BJ (cell line): ENCODE measurements at regions not wholly inside any gene's neighbourhood (a gene's known extent, or its start where the extent isn't known, plus 50 kb on each side); places are given as distances from the start of the nearest gene placed in this dataset.

Source experiments
- CTCF ChIA-PET: fragments of 350-600 bp; formaldehyde crosslinking; extraction: SDS; loops from one replicate; lab custom pipeline; 2021; ENCODE audit warnings: antibody characterized with exemption, inconsistent platforms; lab: Yijun Ruan, JAX
- POLR2A ChIA-PET: fragments of 300-600 bp; sonication (Branson Sonifier 250); formaldehyde crosslinking; extraction: SDS; loops from one replicate; lab custom pipeline; 2021; ENCODE audit warnings: antibody characterized with exemption; lab: Charles Lee
- DNase-seq: peaks from one replicate; pipeline ENCODE4 v3.0.0-alpha.2; 2011; ENCODE audit warnings: low read depth
- H3K27me3 ChIP-seq: 2 replicates; pipeline ENCODE4 v1.6.0; 2011; ENCODE audit warnings: low read length; ENCODE audit not compliant: control insufficient read depth, insufficient read depth
- H3K36me3 ChIP-seq: 2 replicates; pipeline ENCODE4 v1.5.1; 2011; ENCODE audit warnings: low read length; ENCODE audit not compliant: control insufficient read depth, insufficient read depth
- H3K4me3 ChIP-seq: 2 replicates; pipeline ENCODE4 v1.5.1; 2011; ENCODE audit warnings: low read depth, mild to moderate bottlenecking, control low read depth, low read length
- TF ChIP-seq, protein P1 (sequence below): IDR thresholded peaks from 2 replicates; pipeline ENCODE4 v1.5.1; 2011; ENCODE audit warnings: low read depth, mild to moderate bottlenecking, control low read depth, inconsistent platforms, low read length, moderate library complexity; ENCODE audit not compliant: insufficient read depth

DNA sequence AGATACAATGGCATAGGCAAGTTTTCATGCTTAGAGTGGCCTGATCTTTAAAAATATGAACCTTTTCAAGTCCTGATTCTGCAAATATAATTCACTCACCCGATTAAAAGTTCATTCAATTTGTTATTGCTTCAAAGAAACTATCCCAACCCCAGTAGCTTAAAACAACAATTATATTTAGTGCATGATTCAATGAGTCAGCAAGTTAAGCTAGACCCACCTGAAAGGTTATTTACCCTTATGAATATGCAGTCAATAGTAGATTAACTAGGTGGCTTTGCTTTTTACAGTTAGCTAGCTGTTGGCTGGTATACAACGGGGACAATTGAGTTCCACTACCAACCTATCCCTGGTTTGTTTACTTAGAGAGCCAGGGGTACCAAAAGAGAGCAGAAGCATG is 95.6 kb upstream of the ANKEF1 start:
- DNase-seq: no peak
- Histone ChIP-seq H3K36me3 (no peaks in the 10 kb centered on the region), H3K27me3 (no peaks in the 10 kb centered on the region), H3K4me3 (no peak overlapping the region)
- TF ChIP-seq, protein P1, sequence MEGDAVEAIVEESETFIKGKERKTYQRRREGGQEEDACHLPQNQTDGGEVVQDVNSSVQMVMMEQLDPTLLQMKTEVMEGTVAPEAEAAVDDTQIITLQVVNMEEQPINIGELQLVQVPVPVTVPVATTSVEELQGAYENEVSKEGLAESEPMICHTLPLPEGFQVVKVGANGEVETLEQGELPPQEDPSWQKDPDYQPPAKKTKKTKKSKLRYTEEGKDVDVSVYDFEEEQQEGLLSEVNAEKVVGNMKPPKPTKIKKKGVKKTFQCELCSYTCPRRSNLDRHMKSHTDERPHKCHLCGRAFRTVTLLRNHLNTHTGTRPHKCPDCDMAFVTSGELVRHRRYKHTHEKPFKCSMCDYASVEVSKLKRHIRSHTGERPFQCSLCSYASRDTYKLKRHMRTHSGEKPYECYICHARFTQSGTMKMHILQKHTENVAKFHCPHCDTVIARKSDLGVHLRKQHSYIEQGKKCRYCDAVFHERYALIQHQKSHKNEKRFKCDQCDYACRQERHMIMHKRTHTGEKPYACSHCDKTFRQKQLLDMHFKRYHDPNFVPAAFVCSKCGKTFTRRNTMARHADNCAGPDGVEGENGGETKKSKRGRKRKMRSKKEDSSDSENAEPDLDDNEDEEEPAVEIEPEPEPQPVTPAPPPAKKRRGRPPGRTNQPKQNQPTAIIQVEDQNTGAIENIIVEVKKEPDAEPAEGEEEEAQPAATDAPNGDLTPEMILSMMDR: no peak
- CTCF ChIA-PET: no interaction called here
- POLR2A ChIA-PET: no interaction called here

GRCh38 chr20:9935285-9935684 is 96.4 kb upstream of the PAK5 start:
- no peaks in the 10 kb centered on the region for H3K36me3 ChIP-seq
- H3K27me3 ChIP-seq: no peaks in the 10 kb centered on the region
- CTCF ChIA-PET: interaction anchor here (1.3 kb wide), 1 partner anchor 43 kb away, joined by 3 read pairs; no protein-coding TSS in a partner anchor
- TF ChIP-seq, protein P1: no peak
- H3K4me3 ChIP-seq: no peak overlapping the region
- no peak for DNase-seq
- POLR2A ChIA-PET: no interaction called here

- no peak overlapping the region for H3K4me3 ChIP-seq
- DNase-seq: no peak
- TF ChIP-seq, protein P1: no peak
- ChIA-PET POLR2A (no interaction called here), CTCF (no interaction called here)
- no peaks in the 10 kb centered on the region for H3K36me3 ChIP-seq
- no peaks in the 10 kb centered on the region for H3K27me3 ChIP-seq
Observed at GRCh38 chr20:9930142-9930541, 91.3 kb upstream of the PAK5 start.

DNA sequence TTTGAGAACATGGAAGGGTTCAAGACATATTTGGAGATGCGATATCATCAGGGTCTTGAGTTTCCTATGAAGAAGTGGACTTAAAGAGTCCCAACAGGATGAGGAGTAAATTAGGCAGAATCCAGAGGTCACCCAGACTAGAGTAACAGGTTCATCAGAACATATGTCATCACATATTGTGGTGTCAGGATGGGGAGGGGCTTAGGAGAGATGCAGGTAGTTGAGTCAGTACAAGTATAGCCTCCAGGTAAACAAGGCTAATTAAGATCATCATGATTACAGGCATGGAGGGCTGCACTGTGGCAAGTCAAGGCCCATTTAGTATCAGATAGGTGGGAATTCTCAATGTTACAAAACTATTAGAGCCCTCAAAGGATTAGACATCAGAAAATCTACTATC is 90.1 kb upstream of the PAK5 start:
- POLR2A ChIA-PET: no interaction called here

GRCh38 chr20:9928281-9928737 is 89.4 kb upstream of the PAK5 start:
- H3K4me3 ChIP-seq: no peak overlapping the region
- POLR2A ChIA-PET: no interaction called here
- H3K27me3 ChIP-seq: no peaks in the 10 kb centered on the region
- no peak for DNase-seq
- TF ChIP-seq, protein P1: no peak
- H3K36me3 ChIP-seq: no peaks in the 10 kb centered on the region
- CTCF ChIA-PET: no interaction called here

More for the DNA sequence above, 90.1 kb upstream of the PAK5 start:
- CTCF ChIA-PET: no interaction called here
- no peaks in the 10 kb centered on the region for H3K27me3 ChIP-seq
- TF ChIP-seq, protein P1: no peak
- no peak for DNase-seq
- H3K4me3 ChIP-seq: no peak overlapping the region
- H3K36me3 ChIP-seq: no peaks in the 10 kb centered on the region
